Chondrocyte (in vitro differentiated cells): ENCODE measurements at regions not wholly inside any gene's neighbourhood (a gene's known extent, or its start where the extent isn't known, plus 50 kb on each side); places are given as distances from the start of the nearest gene placed in this dataset.
A peak's percentile ranks its signal among the peaks of the same experiment; 100 is the strongest.

Experiments
- DNase-seq: peaks from one replicate; pipeline ENCODE4 v3.0.0; 2021; ENCODE audit warnings: mixed read lengths, low spot score
- H3K27ac Mint-ChIP-seq: one replicate; pipeline ENCODE4 v1.8.0; 2021; ENCODE audit warnings: mild to moderate bottlenecking, moderate library complexity, mixed read lengths; ENCODE audit not compliant: unreplicated experiment
- H3K27me3 Mint-ChIP-seq: 2 replicates; pipeline ENCODE4 v1.8.0; 2021; ENCODE audit warnings: low read depth, mixed read lengths
- H3K36me3 Mint-ChIP-seq: 2 replicates; pipeline ENCODE4 v1.8.0; 2021; ENCODE audit warnings: low read depth, mixed read lengths
- H3K4me1 Mint-ChIP-seq: 2 replicates; pipeline ENCODE4 v1.8.0; 2021; ENCODE audit warnings: low read depth, mild to moderate bottlenecking, mixed read lengths
- H3K4me3 Mint-ChIP-seq: one replicate; pipeline ENCODE4 v1.8.0; 2021; ENCODE audit warnings: mild to moderate bottlenecking, moderate library complexity, mixed read lengths; ENCODE audit not compliant: unreplicated experiment
- H3K9me3 Mint-ChIP-seq: 2 replicates; pipeline ENCODE4 v1.8.0; 2021; ENCODE audit warnings: low read depth, mixed read lengths
- CTCF ChIP-seq: fragments of 200-600 bp; sonication (generic); IDR thresholded peaks from 2 replicates; pipeline ENCODE4 v1.5.0; 2021; ENCODE audit warnings: antibody characterized with exemption, mild to moderate bottlenecking, moderate library complexity

GRCh38 chr20:48242623-48243022, 457.3 kb upstream of the SULF2 start:
- Mint-ChIP-seq H3K9me3 (no peaks in the 10 kb centered on the region), H3K4me3 (no peak overlapping the region), H3K36me3 (no peaks in the 10 kb centered on the region), H3K4me1 (peaks cover 19% of the 10 kb centered on the region), H3K27me3 (peaks cover 33% of the 10 kb centered on the region), H3K27ac (no peak overlapping the region)
- no peak for TF ChIP-seq CTCF
- no peak for DNase-seq

GRCh38 chr20:48241482-48241881, 456.2 kb upstream of the SULF2 start:
- DNase-seq: no peak
- no peak overlapping the region for H3K27ac Mint-ChIP-seq
- H3K9me3 Mint-ChIP-seq: no peaks in the 10 kb centered on the region

GRCh38 chr20:48238781-48239180, 453.5 kb upstream of the SULF2 start:
- Mint-ChIP-seq H3K27me3 (peaks cover 30% of the 10 kb centered on the region), H3K36me3 (no peaks in the 10 kb centered on the region), H3K4me3 (no peak overlapping the region), H3K27ac (peak overlapping the region; percentile 67), H3K9me3 (no peaks in the 10 kb centered on the region), H3K4me1 (peaks cover 12% of the 10 kb centered on the region)
- TF ChIP-seq CTCF: no peak
- no peak for DNase-seq

More at GRCh38 chr20:48241482-48241881, 456.2 kb upstream of the SULF2 start:
- peaks cover 33% of the 10 kb centered on the region for H3K27me3 Mint-ChIP-seq
- H3K4me3 Mint-ChIP-seq: no peak overlapping the region
- TF ChIP-seq CTCF: no peak
- H3K4me1 Mint-ChIP-seq: peaks cover 13% of the 10 kb centered on the region
- no peaks in the 10 kb centered on the region for H3K36me3 Mint-ChIP-seq

GRCh38 chr20:48238326-48238725, 453.0 kb upstream of the SULF2 start:
- no peaks in the 10 kb centered on the region for H3K36me3 Mint-ChIP-seq
- no peak overlapping the region for H3K4me3 Mint-ChIP-seq
- H3K27me3 Mint-ChIP-seq: peaks cover 33% of the 10 kb centered on the region
- H3K9me3 Mint-ChIP-seq: no peaks in the 10 kb centered on the region
- no peak for DNase-seq
- TF ChIP-seq CTCF: no peak
- H3K4me1 Mint-ChIP-seq: peaks cover 12% of the 10 kb centered on the region
- peak overlapping the region; percentile 67 for H3K27ac Mint-ChIP-seq

- Mint-ChIP-seq H3K4me1 (peaks cover 12% of the 10 kb centered on the region), H3K27me3 (peaks cover 27% of the 10 kb centered on the region), H3K9me3 (peaks cover 13% of the 10 kb centered on the region), H3K36me3 (no peaks in the 10 kb centered on the region), H3K4me3 (no peak overlapping the region), H3K27ac (no peak overlapping the region)
- no peak for DNase-seq
- TF ChIP-seq CTCF: no peak
Observed at GRCh38 chr20:48236000-48236970, 451.0 kb upstream of the SULF2 start.
